ENCODE measurements at regions not wholly inside any gene's neighbourhood (a gene's known extent, or its start where the extent isn't known, plus 50 kb on each side); places are given as distances from the start of the nearest gene placed in this dataset.

- no peak for TF ChIP-seq CTCF (conservative IDR thresholded peaks at IDR 0.05)
- no peaks in the 10 kb centered on the region for H3K36me3 Mint-ChIP-seq
- no peaks in the 10 kb centered on the region for H3K27me3 Mint-ChIP-seq
- H3K27ac Mint-ChIP-seq = no peak overlapping the region
- no peak for DNase-seq (ENCODE audit: extremely low spot score, unreplicated experiment)
- no peak overlapping the region for H3K4me3 Mint-ChIP-seq
- no peaks in the 10 kb centered on the region for H3K9me3 Mint-ChIP-seq
- H3K4me1 Mint-ChIP-seq (ENCODE audit: unreplicated experiment) = no peaks in the 10 kb centered on the region
These were observed 1455.9 kb downstream of the ADGRL3 start for GRCh38 chr4:62656006-62656405.

GRCh38 chr4:62644372-62644771 is 1444.2 kb downstream of the ADGRL3 start:
- H3K9me3 Mint-ChIP-seq = no peaks in the 10 kb centered on the region
- no peaks in the 10 kb centered on the region for H3K27me3 Mint-ChIP-seq
- H3K4me3 Mint-ChIP-seq = no peak overlapping the region
- no peak overlapping the region for H3K27ac Mint-ChIP-seq
- no peaks in the 10 kb centered on the region for H3K36me3 Mint-ChIP-seq
- H3K4me1 Mint-ChIP-seq (ENCODE audit: unreplicated experiment) = no peaks in the 10 kb centered on the region
- peak; percentile 70 for TF ChIP-seq CTCF (conservative IDR thresholded peaks at IDR 0.05)
- no peak for DNase-seq (ENCODE audit: extremely low spot score, unreplicated experiment)

GRCh38 chr4:62640296-62640695 is 1440.2 kb downstream of the ADGRL3 start:
- Mint-ChIP-seq H3K27me3 (no peaks in the 10 kb centered on the region), H3K27ac (no peak overlapping the region), H3K9me3 (no peaks in the 10 kb centered on the region), H3K4me3 (no peak overlapping the region), H3K36me3 (no peaks in the 10 kb centered on the region), H3K4me1 (ENCODE audit: unreplicated experiment) (no peaks in the 10 kb centered on the region)
- no peak for DNase-seq (ENCODE audit: extremely low spot score, unreplicated experiment)
- no peak for TF ChIP-seq CTCF (conservative IDR thresholded peaks at IDR 0.05)

DNA sequence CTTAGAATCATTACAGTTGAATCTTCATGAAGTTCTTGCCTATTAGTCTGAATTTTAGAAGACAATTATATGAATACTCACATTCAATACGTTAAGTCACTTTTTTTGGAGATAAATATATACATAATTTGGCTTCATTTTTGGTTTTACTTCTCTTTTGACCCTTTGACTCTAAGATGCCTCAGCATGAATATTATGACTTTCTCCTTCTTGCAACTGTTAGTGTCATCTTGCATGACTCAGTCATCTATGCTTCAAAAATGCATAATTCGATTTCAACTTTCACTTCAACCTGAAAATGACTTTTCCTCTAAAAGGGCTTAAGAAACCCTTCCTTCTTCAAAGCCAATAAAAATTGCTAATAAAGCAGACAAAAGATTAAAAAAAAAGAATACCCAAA is 1427.5 kb downstream of the ADGRL3 start:
- no peak overlapping the region for H3K4me3 Mint-ChIP-seq
- H3K27ac Mint-ChIP-seq = no peak overlapping the region
- H3K36me3 Mint-ChIP-seq = no peaks in the 10 kb centered on the region
- no peaks in the 10 kb centered on the region for H3K9me3 Mint-ChIP-seq
- no peak for DNase-seq (ENCODE audit: extremely low spot score, unreplicated experiment)
- TF ChIP-seq CTCF (conservative IDR thresholded peaks at IDR 0.05) = no peak
- no peaks in the 10 kb centered on the region for H3K4me1 Mint-ChIP-seq (ENCODE audit: unreplicated experiment)
- no peaks in the 10 kb centered on the region for H3K27me3 Mint-ChIP-seq

DNA sequence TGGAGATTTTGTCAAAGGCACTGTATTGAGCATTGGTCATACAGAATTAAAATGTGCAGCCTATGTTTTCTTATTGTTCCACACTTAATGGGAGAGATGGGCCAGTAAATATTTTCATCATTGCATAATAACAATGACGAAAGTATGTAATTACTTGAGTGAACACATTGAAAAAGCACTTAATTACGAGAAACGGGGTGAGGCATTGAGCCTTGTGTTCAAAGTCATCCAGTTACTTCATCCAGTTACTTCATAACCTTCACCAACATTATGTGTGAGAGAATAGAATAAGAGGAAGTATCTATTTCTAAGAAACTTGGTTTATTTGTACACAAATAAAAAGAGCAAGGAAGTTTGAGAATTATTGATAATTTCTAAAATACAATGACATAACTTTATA is 1427.0 kb downstream of the ADGRL3 start:
- no peaks in the 10 kb centered on the region for H3K4me1 Mint-ChIP-seq (ENCODE audit: unreplicated experiment)
- H3K27ac Mint-ChIP-seq = no peak overlapping the region
- no peak for TF ChIP-seq CTCF (conservative IDR thresholded peaks at IDR 0.05)
- H3K9me3 Mint-ChIP-seq = no peaks in the 10 kb centered on the region
- H3K4me3 Mint-ChIP-seq = no peak overlapping the region
- no peaks in the 10 kb centered on the region for H3K27me3 Mint-ChIP-seq
- H3K36me3 Mint-ChIP-seq = no peaks in the 10 kb centered on the region
- DNase-seq (ENCODE audit: extremely low spot score, unreplicated experiment) = no peak

DNA sequence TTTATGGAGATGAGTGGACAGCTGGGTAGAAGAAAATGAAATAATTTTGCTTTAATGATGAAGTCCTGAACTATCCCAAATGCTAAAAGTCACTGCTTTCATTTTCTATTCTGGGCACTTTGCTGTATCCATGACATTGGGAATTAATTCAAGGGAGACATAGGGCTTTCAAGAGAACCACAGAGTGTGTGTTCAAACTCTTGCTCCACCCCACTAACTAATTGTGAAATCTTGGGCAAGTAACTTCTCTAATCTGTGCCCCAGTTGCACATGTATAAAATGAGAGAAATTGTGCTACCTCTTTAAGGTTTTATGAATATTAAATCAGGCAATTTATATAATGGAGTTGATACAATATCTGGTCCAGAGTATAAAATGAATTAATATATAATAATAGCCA is 1422.0 kb downstream of the ADGRL3 start:
- H3K4me3 Mint-ChIP-seq = no peak overlapping the region
- no peak for DNase-seq (ENCODE audit: extremely low spot score, unreplicated experiment)
- H3K4me1 Mint-ChIP-seq (ENCODE audit: unreplicated experiment) = no peaks in the 10 kb centered on the region
- H3K27ac Mint-ChIP-seq = no peak overlapping the region
- no peaks in the 10 kb centered on the region for H3K9me3 Mint-ChIP-seq
- no peak for TF ChIP-seq CTCF (conservative IDR thresholded peaks at IDR 0.05)
- no peaks in the 10 kb centered on the region for H3K27me3 Mint-ChIP-seq
- H3K36me3 Mint-ChIP-seq = no peaks in the 10 kb centered on the region
